ENCODE measurements at regions not wholly inside any gene's neighbourhood (a gene's known extent, or its start where the extent isn't known, plus 50 kb on each side); places are given as distances from the start of the nearest gene placed in this dataset.

DNA sequence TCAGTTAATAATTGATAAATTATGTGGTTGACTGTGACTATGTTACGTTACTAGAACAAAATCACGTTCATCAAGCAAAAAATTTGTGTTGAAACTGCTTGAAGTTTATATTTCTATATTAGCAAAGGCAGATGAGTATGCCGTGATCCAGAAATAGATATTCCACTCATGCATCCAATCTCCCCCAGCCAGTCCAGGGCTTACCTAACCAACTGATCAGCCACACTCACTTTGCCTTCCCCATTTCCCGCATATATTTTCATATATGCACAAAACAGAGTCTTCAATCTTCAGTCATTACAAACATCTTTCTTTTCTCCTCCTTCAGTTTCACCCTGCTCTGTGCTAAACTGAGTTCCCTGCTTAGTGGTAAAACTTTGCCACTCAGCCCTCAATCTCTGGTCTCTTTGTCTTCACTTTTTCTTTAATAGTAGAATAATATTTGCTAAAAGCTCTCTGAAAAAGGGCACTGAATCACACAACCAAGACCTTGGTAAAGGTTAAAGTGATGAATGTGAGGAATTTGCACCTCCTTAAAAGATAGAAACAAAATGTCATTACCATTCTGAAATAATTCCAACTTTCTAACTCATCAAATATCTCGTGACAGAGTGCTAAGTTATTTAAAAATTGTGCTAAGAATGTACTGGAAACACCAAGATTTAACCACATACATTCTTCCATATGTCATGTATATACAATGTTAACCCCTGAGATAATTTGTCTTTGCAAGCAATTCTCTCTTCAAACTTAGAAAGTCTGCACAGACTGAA, 893.2 kb upstream of the CRIM1 start:
- TF ChIP-seq MZF1 (tag by site-specific recombination; IDR thresholded peaks at IDR 0.05; ENCODE audit: borderline replicate concordance) (no peak), BCL6B (tag by site-specific recombination; IDR thresholded peaks at IDR 0.05) (no peak), ZNF214 (tag by site-specific recombination; IDR thresholded peaks at IDR 0.05; ENCODE audit: borderline replicate concordance) (no peak)

All from HEK293 (cell line).